A673 (cell line): ENCODE measurements at regions not wholly inside any gene's neighbourhood (a gene's known extent, or its start where the extent isn't known, plus 50 kb on each side); places are given as distances from the start of the nearest gene placed in this dataset.

ENCODE experiments used
- BruUV-seq: library from RNA; stranded (reverse); fragments of 400-500 nt; replicated peaks from 2 replicates; lab custom pipeline; 2021; lab: Mats Ljungman, UMichigan
- CTCF ChIA-PET: fragments of 300-600 bp; sonication (Branson Sonifier 250); formaldehyde crosslinking; loops from one replicate; lab custom pipeline; 2022; ENCODE audit warnings: antibody characterized with exemption; lab: Charles Lee
- POLR2A ChIA-PET: fragments of 300-600 bp; sonication (Branson Sonifier 250); formaldehyde crosslinking; loops from one replicate; lab custom pipeline; 2022; ENCODE audit warnings: antibody characterized with exemption; ENCODE audit not compliant: low non-redundant PET; lab: Charles Lee
- DNase-seq: peaks from one replicate; pipeline ENCODE4 v3.0.0-alpha.2; 2015; ENCODE audit warnings: low spot score
- H3K27ac ChIP-seq: fragments of 200-600 bp; sonication (generic); 2 replicates; pipeline ENCODE4 v1.5.1; 2016; ENCODE audit warnings: mixed run types, low read depth, mild to moderate bottlenecking, mixed read lengths, antibody characterized with exemption, low read length; ENCODE audit not compliant: poor library complexity, severe bottlenecking
- H3K27me3 ChIP-seq: fragments of 200-600 bp; sonication (generic); replicated peaks from 2 replicates; pipeline ENCODE4 v1.6.1; 2017; ENCODE audit warnings: mixed run types, low read depth, mild to moderate bottlenecking, mixed read lengths, antibody characterized with exemption, low read length; ENCODE audit not compliant: insufficient read depth, poor library complexity
- H3K36me3 ChIP-seq: fragments of 200-600 bp; sonication (generic); 2 replicates; pipeline ENCODE4 v1.6.1; 2016; ENCODE audit warnings: mixed run types, mild to moderate bottlenecking, mixed read lengths, antibody characterized with exemption, low read length; ENCODE audit not compliant: insufficient read depth, poor library complexity, severe bottlenecking
- H3K4me1 ChIP-seq: fragments of 200-600 bp; sonication (generic); 2 replicates; pipeline ENCODE4 v1.6.1; 2017; ENCODE audit warnings: mixed run types, mild to moderate bottlenecking, mixed read lengths, antibody characterized with exemption, low read length; ENCODE audit not compliant: insufficient read depth, poor library complexity, severe bottlenecking
- H3K4me3 ChIP-seq: fragments of 200-600 bp; sonication (generic); 2 replicates; pipeline ENCODE4 v1.5.1; 2016; ENCODE audit warnings: low read depth, mixed run types, mild to moderate bottlenecking, mixed read lengths, low read length; ENCODE audit not compliant: poor library complexity, severe bottlenecking
- H3K9me3 ChIP-seq: fragments of 200-600 bp; sonication (generic); 2 replicates; pipeline ENCODE4 v1.6.1; 2016; ENCODE audit warnings: mixed run types, low read depth, mild to moderate bottlenecking, mixed read lengths, antibody characterized with exemption, low read length; ENCODE audit not compliant: poor library complexity, severe bottlenecking
- EZH2 ChIP-seq: fragments of 200-600 bp; sonication (generic); IDR thresholded peaks from 2 replicates; pipeline ENCODE4 v1.6.1; 2017; ENCODE audit warnings: borderline replicate concordance, low read depth, mild to moderate bottlenecking, mixed read lengths, antibody characterized with exemption, low read length; ENCODE audit not compliant: poor library complexity, severe bottlenecking
- intact Hi-C: fragments of 100-400 bp; cut with micrococcal nuclease; formaldehyde crosslinking; loops from one replicate; pipeline ENCODE4 v1.10.0; 2022; ENCODE audit not compliant: unreplicated experiment
- TF ChIP-seq, protein P1 (sequence below): fragments of 300-800, 200-600 bp; sonication (generic); conservative IDR thresholded peaks from 2 replicates; pipeline ENCODE4 v1.5.1; 2017; ENCODE audit warnings: low read depth, mild to moderate bottlenecking, antibody characterized with exemption, low read length, moderate library complexity, mixed read lengths

DNA sequence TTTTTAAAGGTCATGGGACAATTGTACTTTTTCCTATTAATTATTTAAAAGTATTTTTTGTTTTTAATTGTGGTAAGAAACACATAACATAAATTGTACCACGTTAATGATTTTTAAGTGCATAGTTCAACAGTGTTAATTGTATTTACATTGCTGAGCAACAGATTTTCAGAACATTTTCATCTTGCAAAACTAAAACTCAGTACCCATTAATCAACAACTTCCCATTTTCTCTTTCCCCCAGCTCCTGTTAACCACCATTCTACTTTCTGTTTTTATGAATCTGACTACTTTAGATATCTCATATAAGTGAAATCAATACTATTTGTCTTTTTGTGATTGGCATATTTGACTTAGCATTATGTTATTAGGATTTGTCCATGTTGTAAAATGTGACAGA lies 483.9 kb upstream of the ZNF804A start:
- TF ChIP-seq, protein P1, sequence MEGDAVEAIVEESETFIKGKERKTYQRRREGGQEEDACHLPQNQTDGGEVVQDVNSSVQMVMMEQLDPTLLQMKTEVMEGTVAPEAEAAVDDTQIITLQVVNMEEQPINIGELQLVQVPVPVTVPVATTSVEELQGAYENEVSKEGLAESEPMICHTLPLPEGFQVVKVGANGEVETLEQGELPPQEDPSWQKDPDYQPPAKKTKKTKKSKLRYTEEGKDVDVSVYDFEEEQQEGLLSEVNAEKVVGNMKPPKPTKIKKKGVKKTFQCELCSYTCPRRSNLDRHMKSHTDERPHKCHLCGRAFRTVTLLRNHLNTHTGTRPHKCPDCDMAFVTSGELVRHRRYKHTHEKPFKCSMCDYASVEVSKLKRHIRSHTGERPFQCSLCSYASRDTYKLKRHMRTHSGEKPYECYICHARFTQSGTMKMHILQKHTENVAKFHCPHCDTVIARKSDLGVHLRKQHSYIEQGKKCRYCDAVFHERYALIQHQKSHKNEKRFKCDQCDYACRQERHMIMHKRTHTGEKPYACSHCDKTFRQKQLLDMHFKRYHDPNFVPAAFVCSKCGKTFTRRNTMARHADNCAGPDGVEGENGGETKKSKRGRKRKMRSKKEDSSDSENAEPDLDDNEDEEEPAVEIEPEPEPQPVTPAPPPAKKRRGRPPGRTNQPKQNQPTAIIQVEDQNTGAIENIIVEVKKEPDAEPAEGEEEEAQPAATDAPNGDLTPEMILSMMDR = no peak
- TF ChIP-seq EZH2 = no peak
- no peaks in the 10 kb centered on the region for H3K4me1 ChIP-seq
- H3K27ac ChIP-seq = no peak overlapping the region
- H3K9me3 ChIP-seq = no peaks in the 10 kb centered on the region
- no peaks in the 10 kb centered on the region for H3K36me3 ChIP-seq
- POLR2A ChIA-PET = no interaction called here
- H3K4me3 ChIP-seq = no peak overlapping the region
- intact Hi-C loops = no loop called here
- CTCF ChIA-PET = no interaction called here
- no TSS peak for BruUV-seq
- DNase-seq = no peak
- no peaks in the 10 kb centered on the region for H3K27me3 ChIP-seq

DNA sequence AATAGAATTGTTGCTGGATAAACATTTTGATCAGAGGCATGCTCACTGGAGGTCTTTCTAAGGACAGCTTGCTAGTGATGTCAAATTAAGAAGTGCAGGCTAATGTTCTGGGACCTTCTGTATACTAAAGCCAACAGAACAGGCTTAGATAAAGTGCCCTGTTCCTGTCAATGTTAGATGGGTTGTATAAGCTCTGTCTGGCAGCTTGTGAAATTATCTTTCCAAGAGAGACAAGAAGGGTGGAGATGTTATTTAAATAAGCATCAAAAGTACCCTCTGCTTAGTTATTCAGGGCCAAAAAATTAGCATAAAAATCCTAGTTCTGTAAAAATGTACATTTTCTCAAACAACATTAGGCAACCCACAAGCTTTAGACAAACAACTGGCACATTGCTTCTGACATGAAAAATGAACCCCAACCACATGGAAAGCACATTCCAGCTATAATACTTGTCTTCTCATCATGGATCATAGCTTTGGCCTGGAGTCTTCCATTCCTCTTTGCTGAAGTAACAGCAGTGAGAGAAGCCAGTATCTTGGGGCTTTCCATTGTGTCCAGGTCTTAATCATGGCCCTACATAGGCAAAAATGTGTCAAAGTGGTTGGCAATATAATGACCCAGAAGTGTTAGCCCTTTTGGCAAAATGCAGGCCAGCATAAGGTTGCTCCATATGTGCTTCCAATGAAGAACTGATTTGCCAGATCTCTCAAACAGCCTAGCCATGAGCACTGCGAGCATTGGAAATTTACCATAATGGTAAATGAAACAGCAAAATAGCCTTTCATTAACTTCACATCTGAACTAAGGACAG lies 478.1 kb upstream of the ZNF804A start:
- intact Hi-C loops = no loop called here
- Histone ChIP-seq H3K27me3 (no peaks in the 10 kb centered on the region), H3K36me3 (no peaks in the 10 kb centered on the region), H3K9me3 (no peaks in the 10 kb centered on the region), H3K4me1 (no peaks in the 10 kb centered on the region), H3K4me3 (no peak overlapping the region), H3K27ac (no peak overlapping the region)
- ChIA-PET POLR2A (interaction anchor here (0.6 kb wide), 1 partner anchor 804 kb away, joined by 4 read pairs; no protein-coding TSS in a partner anchor), CTCF (no interaction called here)
- TF ChIP-seq, protein P1 = no peak
- no peak for TF ChIP-seq EZH2
- no TSS peak for BruUV-seq
- DNase-seq = no peak

DNA sequence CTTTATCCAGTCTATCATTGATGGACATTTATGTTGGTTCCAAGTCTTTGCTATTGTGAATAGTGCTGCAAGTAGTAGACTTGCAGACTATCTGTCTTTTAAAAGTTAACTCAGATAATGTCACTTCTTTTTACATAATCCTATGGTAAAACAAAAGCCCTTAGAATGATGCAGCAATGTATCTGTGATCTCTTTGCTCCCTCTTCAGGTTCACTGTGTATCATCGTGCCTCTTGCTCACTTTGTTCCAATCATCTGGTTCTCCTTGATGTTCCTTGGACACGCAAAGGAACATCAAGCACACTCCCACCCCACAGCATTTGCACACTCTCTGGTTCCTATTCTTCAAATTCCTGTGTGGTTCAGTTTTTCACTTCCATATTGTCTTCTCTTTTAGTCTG lies 472.5 kb upstream of the ZNF804A start:
- Histone ChIP-seq H3K4me1 (no peaks in the 10 kb centered on the region), H3K27ac (no peak overlapping the region), H3K9me3 (no peaks in the 10 kb centered on the region), H3K27me3 (no peaks in the 10 kb centered on the region), H3K36me3 (no peaks in the 10 kb centered on the region), H3K4me3 (no peak overlapping the region)
- DNase-seq = no peak
- intact Hi-C loops = no loop called here
- TF ChIP-seq, protein P1 = no peak
- no peak for TF ChIP-seq EZH2
- no TSS peak for BruUV-seq
- ChIA-PET POLR2A (no interaction called here), CTCF (no interaction called here)
